Fibroblast of peridontal ligament (primary cell): ENCODE measurements at regions not wholly inside any gene's neighbourhood (a gene's known extent, or its start where the extent isn't known, plus 50 kb on each side); places are given as distances from the start of the nearest gene placed in this dataset.
"Not testable (repeated sequence)": the region's sequence is repeated elsewhere in the genome, so short reads cannot be mapped to it uniquely, and the experiment has no call there.

Experiments
- DNase-seq: peaks from one replicate; pipeline ENCODE4 v3.0.0-alpha.2; 2010; ENCODE audit errors: extremely low read depth

GRCh38 chr20:55530763-55531162 is 474.6 kb downstream of the CBLN4 start:
- DNase-seq, result no peak

GRCh38 chr20:55528482-55528881 is 476.8 kb downstream of the CBLN4 start:
- DNase-seq, result no peak

- DNase-seq, result no peak
Measured at GRCh38 chr20:55522296-55522815, 483.0 kb downstream of the CBLN4 start.

GRCh38 chr20:55517584-55517983 is 487.7 kb downstream of the CBLN4 start:
- not testable (repeated sequence) for DNase-seq

- no peak for DNase-seq
Measured at GRCh38 chr20:55515832-55516231, 489.5 kb downstream of the CBLN4 start.

- DNase-seq, result no peak
Measured at GRCh38 chr20:55514531-55514930, 490.8 kb downstream of the CBLN4 start.

- DNase-seq, result no peak
Measured at GRCh38 chr20:55513954-55514353, 491.4 kb downstream of the CBLN4 start.

- no peak for DNase-seq
Measured at GRCh38 chr20:55500130-55500529, 505.2 kb downstream of the CBLN4 start.

GRCh38 chr20:55488593-55488992 is 516.7 kb downstream of the CBLN4 start:
- no peak for DNase-seq

GRCh38 chr20:55478724-55479450 is 526.4 kb downstream of the CBLN4 start:
- no peak for DNase-seq

- no peak for DNase-seq
Measured at GRCh38 chr20:55472704-55473103, 532.6 kb downstream of the CBLN4 start.

GRCh38 chr20:55471052-55472006 is 534.0 kb downstream of the CBLN4 start:
- no peak for DNase-seq

- no peak for DNase-seq
Measured at GRCh38 chr20:55469074-55469473, 536.2 kb downstream of the CBLN4 start.

GRCh38 chr20:55461519-55461918 is 543.8 kb downstream of the CBLN4 start:
- no peak for DNase-seq

- no peak for DNase-seq
Measured at GRCh38 chr20:55456316-55456940, 548.9 kb downstream of the CBLN4 start.

- no peak for DNase-seq
Measured at GRCh38 chr20:55449091-55449490, 556.2 kb downstream of the CBLN4 start.

GRCh38 chr20:55446301-55446700 is 559.0 kb downstream of the CBLN4 start:
- DNase-seq, result no peak

GRCh38 chr20:55439070-55439469 is 566.2 kb downstream of the CBLN4 start:
- no peak for DNase-seq

GRCh38 chr20:55437798-55438415 is 567.4 kb downstream of the CBLN4 start:
- DNase-seq, result no peak

GRCh38 chr20:55424968-55425367 is 580.4 kb downstream of the CBLN4 start:
- DNase-seq, result no peak

- no peak for DNase-seq
Measured at GRCh38 chr20:55424476-55424875, 580.8 kb downstream of the CBLN4 start.

GRCh38 chr20:55417836-55418235 is 587.5 kb downstream of the CBLN4 start:
- DNase-seq, result no peak
